ENCODE measurements at regions not wholly inside any gene's neighbourhood (a gene's known extent, or its start where the extent isn't known, plus 50 kb on each side); places are given as distances from the start of the nearest gene placed in this dataset.

DNA sequence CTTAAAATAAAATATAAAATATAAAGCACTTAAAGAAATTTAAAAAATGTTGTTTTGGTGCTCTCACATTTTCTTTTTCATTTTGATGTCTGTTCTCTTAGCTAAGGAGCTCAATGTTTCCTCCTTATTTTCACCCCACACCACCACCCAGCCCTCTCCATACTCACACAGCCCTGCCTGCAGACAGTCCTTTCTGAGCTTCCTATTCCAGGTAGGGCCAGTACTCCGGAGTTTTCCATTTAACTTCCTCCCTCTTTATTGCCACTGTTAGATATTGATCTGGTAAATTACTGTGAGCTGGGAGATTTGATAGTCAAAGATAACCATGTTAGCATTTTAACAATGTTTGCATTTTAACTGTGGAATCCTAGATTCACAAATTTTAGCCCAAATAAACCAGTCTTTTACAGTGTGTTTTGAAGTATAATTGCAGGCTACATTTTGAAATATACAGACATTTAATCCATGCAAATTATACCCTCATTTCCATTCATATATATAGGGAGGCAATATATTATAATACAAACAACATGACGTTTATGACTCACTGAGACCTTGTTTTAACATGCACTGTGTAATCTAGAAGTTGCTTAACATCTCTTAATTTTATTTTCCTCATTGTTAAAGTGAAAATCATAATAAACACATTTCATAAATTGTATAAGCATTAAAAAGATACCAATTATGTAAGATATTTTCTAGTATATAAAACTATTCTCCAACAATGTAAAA, 927.1 kb downstream of the NR2F1-AS1 start:
- no peak for TF ChIP-seq CTCF (IDR thresholded peaks at IDR 0.05)
- no peak for TF ChIP-seq POLR2A (IDR thresholded peaks at IDR 0.05)

Data from heart left ventricle (tissue), 13 donors.